Nucleus accumbens (tissue), 56 donors: ENCODE measurements at regions not wholly inside any gene's neighbourhood (a gene's known extent, or its start where the extent isn't known, plus 50 kb on each side); places are given as distances from the start of the nearest gene placed in this dataset.
"Not testable (repeated sequence)": the region's sequence is repeated elsewhere in the genome, so short reads cannot be mapped to it uniquely, and the experiment has no call there.

Experiments
- DNase-seq, 56 donors: peaks; one replicate each; lab custom pipeline; 2025; lab: John Stamatoyannopoulos, UW

- no peak for DNase-seq
Measured at GRCh38 chr4:77496457-77496856, 109.2 kb upstream of the CXCL13 start.

DNA sequence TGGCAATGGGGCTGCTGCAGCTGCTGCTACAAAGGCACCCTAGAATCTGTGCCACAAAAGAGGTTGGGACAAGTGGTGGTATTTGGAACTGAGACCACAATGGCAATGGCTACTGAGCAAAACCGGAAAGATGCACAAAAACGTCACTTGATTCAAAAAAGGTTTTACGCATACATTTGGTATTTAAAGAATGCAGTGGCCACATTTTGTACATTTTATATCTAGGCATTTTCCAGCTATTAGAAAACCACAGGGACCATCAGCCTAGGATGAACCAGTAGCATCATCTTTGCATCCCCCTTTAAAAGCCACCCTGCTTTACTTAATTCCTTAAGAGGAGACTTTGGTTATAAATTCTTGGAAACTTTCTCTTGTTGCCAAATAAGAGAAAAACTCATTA, 104.8 kb upstream of the CXCL13 start:
- no peak for DNase-seq

DNA sequence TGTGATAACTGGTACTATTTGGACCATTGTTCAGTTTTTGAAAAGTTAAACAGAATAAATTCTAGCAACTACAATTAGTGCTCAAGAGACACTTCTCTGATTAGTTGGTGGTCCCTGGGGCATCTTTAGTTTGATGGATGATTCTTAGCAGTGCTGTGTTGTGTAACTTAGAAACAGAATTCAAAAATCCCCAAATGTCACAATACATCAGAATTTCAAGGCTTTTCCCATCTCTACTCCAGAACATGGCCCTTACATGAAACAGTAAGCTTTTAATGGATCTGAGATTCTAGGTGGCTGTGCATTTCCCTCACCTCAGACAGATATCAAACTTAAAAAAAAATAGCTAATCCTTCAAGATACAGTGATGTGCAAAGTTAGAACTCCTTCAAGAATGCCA, 104.4 kb upstream of the CXCL13 start:
- DNase-seq = no peak

DNA sequence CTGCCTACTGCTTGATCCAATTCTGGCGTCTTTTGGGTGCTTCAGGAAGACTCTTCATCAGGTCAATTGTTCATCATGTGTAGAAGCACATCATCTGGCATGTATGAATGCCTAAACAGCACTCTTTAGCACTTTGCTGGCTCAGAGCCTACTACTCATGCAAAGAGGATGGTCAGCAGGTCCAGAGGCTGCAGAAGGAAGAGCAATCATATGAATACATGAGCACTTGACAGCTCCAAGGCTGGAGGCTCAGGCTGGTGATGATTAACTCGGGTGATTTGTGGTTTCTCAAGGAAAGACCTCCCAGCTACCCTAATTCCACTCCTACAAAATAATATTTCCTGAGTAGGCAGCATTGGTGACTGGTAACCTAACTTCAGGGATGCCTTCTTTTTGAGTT, 103.8 kb upstream of the CXCL13 start:
- DNase-seq = no peak

DNA sequence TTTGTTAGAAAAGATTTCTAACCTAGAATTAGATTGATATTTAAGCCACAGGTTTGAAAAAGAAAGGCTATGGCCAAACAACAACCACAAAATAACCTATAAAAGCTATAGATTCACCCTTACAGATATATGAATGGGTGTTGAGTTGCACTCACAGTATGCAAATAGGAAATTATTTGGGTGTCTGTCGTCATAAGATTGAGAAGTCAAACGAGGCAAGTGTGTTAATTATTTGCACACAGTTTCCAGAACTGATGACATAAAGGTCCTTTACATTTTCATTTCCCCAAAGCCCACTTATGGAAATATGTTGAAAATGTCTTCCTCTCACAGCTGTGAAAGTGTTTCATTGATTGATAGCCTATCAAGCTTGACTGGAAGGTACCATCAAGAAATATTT, 101.2 kb upstream of the CXCL13 start:
- no peak for DNase-seq

GRCh38 chr4:77505275-77505957, 100.2 kb upstream of the CXCL13 start:
- no peak for DNase-seq

- no peak for DNase-seq
Measured at GRCh38 chr4:77505958-77506319, 99.7 kb upstream of the CXCL13 start.

GRCh38 chr4:77510367-77510766, 95.3 kb upstream of the CXCL13 start:
- DNase-seq = no peak

DNA sequence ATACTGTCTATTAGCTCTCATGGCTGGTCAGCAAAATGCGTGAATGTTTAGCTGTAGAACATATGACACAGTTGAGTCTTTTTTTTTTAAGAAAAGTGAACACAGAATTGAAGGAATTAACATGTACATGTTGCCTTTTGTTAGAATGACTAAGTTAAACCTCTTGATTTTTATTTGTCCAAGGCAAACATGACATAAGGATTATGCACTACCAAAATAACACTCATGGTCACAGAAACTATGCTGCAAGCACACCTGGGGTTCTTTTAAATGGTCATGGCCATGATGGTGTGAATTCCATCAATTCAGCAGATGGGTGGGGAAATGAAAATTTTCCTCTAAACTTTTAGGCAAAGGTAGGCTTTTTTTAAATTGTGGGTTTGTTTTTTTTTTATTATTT, 80.1 kb upstream of the CXCL13 start:
- DNase-seq = no peak

GRCh38 chr4:77527900-77528299, 77.7 kb upstream of the CXCL13 start:
- not testable (repeated sequence) for DNase-seq

DNA sequence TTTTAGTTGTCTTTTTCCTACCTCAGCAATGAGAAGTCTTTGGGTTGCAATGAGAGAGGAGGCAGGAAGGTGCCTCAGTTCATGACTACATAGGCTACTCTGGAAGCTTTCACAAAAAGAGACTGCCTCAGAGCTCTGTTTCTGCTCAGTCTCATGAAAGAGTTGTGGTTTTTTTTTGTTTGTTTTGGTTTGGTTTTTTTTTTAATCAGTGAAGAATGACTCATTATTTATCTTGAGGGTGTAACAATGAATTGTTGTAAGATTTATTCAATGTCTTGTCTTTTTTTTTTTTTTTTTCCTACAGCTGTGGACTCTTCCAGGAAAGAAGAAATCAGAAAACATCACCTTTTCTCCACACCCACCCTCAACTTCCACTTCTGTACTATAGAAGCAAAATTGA, 67.5 kb upstream of the CXCL13 start:
- no peak for DNase-seq

DNA sequence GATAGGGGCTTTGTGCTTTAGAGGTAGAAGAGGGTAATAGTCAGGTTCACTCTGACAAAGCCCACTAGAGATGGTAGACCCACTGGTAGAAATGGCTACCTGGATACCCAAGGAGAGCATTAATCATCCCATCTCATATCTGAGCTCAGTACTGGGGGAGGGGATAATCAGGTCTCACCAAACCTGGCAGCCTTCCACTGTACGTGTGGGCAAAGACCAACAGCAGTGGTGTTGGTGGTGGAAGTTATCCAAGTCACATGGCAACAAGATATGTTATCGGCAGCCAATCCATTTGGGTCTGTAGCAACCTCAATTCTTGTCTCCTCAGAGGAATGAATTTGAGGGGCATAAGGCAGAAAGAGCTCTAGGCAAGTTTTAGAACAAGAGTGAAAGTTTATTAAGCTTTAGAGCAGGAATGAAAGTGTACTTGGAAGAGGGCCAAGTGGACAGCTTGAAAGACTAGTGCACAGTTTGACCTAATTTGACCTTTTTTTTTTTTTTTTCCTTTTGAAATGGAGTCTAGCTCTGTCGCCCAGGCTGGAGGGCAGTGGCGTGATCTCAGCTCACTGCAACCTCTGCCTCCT, 67.0 kb upstream of the CXCL13 start:
- DNase-seq = no peak
